ENCODE measurements at regions not wholly inside any gene's neighbourhood (a gene's known extent, or its start where the extent isn't known, plus 50 kb on each side); places are given as distances from the start of the nearest gene placed in this dataset.

- no peak for DNase-seq
These were observed 605.2 kb downstream of the CCDC171 start for GRCh38 chr9:16158093-16158492.

- DNase-seq = no peak
These were observed 608.6 kb downstream of the CCDC171 start for GRCh38 chr9:16161483-16161882.

GRCh38 chr9:16170119-16170518, 617.3 kb downstream of the CCDC171 start:
- no peak for DNase-seq

- no peak for DNase-seq
These were observed 619.1 kb downstream of the CCDC171 start for GRCh38 chr9:16171911-16172310.

GRCh38 chr9:16172796-16173195, 620.0 kb downstream of the CCDC171 start:
- no peak for DNase-seq

GRCh38 chr9:16174915-16175314, 622.1 kb downstream of the CCDC171 start:
- no peak for DNase-seq

GRCh38 chr9:16175461-16175860, 622.6 kb downstream of the CCDC171 start:
- DNase-seq = no peak

- DNase-seq = no peak
These were observed 625.5 kb downstream of the CCDC171 start for GRCh38 chr9:16178294-16178693.

- DNase-seq = no peak
These were observed 626.7 kb downstream of the CCDC171 start for GRCh38 chr9:16179566-16179965.

GRCh38 chr9:16180091-16180490, 627.2 kb downstream of the CCDC171 start:
- no peak for DNase-seq

- DNase-seq = no peak
These were observed 627.7 kb downstream of the CCDC171 start for GRCh38 chr9:16180546-16180945.

- DNase-seq = no peak
These were observed 628.7 kb downstream of the CCDC171 start for GRCh38 chr9:16181539-16181938.

GRCh38 chr9:16182784-16183183, 629.9 kb downstream of the CCDC171 start:
- DNase-seq = no peak

GRCh38 chr9:16184964-16185646, 632.3 kb downstream of the CCDC171 start:
- no peak for DNase-seq

- no peak for DNase-seq
These were observed 638.3 kb downstream of the CCDC171 start for GRCh38 chr9:16191191-16191590.

GRCh38 chr9:16191691-16192402, 639.0 kb downstream of the CCDC171 start:
- DNase-seq = no peak

GRCh38 chr9:16192403-16193017, 639.7 kb downstream of the CCDC171 start:
- no peak for DNase-seq

- DNase-seq = no peak
These were observed 640.2 kb downstream of the CCDC171 start for GRCh38 chr9:16193066-16193465.

- DNase-seq = no peak
These were observed 643.4 kb downstream of the CCDC171 start for GRCh38 chr9:16196206-16196605.

GRCh38 chr9:16197578-16198370, 644.9 kb downstream of the CCDC171 start:
- DNase-seq = no peak

GRCh38 chr9:16198996-16199395, 646.2 kb downstream of the CCDC171 start:
- no peak for DNase-seq

GRCh38 chr9:16202221-16202620, 649.4 kb downstream of the CCDC171 start:
- DNase-seq = no peak

Measured in stimulated activated naive CD4-positive, alpha-beta T cell (primary cell).